Coronary artery (tissue), 2 donors: ENCODE measurements at regions not wholly inside any gene's neighbourhood (a gene's known extent, or its start where the extent isn't known, plus 50 kb on each side); places are given as distances from the start of the nearest gene placed in this dataset.

Source experiments
- DNase-seq: peaks from one replicate; pipeline ENCODE4 v3.0.0-alpha.2; 2017; ENCODE audit warnings: low spot score
- H3K27ac ChIP-seq, 2 donors: fragments of 200-600 bp; sonication (generic); one replicate each; pipeline ENCODE4 v1.5.1; 2016 to 2019
- H3K4me3 ChIP-seq: fragments of 200-600 bp; sonication (generic); 2 replicates; pipeline ENCODE4 v1.5.1; 2016; ENCODE audit warnings: mild to moderate bottlenecking, moderate library complexity
- CTCF ChIP-seq: fragments of 200-600 bp; sonication (generic); IDR thresholded peaks from one replicate; pipeline ENCODE4 v1.5.1; 2019; ENCODE audit warnings: antibody characterized with exemption

GRCh38 chr5:86439593-86440110, 178.1 kb upstream of the COX7C start:
- H3K27ac ChIP-seq, result no peak overlapping the region
- no peak for TF ChIP-seq CTCF
- no peak for DNase-seq
- H3K4me3 ChIP-seq, result no peak overlapping the region

GRCh38 chr5:86442036-86442745, 175.6 kb upstream of the COX7C start:
- no peak overlapping the region for H3K27ac ChIP-seq
- TF ChIP-seq CTCF, result no peak
- DNase-seq, result no peak

GRCh38 chr5:86447362-86447761, 170.4 kb upstream of the COX7C start:
- TF ChIP-seq CTCF, result no peak
- DNase-seq, result no peak
- H3K27ac ChIP-seq, result no peak overlapping the region
- no peak overlapping the region for H3K4me3 ChIP-seq

More at GRCh38 chr5:86442036-86442745, 175.6 kb upstream of the COX7C start:
- no peak overlapping the region for H3K4me3 ChIP-seq

- Histone ChIP-seq H3K27ac (no peak overlapping the region), H3K4me3 (no peak overlapping the region)
- no peak for TF ChIP-seq CTCF
- DNase-seq, result no peak
Measured at GRCh38 chr5:86452251-86452650, 165.5 kb upstream of the COX7C start.

- no peak for TF ChIP-seq CTCF
- no peak for DNase-seq
- H3K4me3 ChIP-seq, result peak overlapping the region; percentile 14
- H3K27ac ChIP-seq, result no peak overlapping the region
Measured at GRCh38 chr5:86460519-86460918, 157.2 kb upstream of the COX7C start.

- Histone ChIP-seq H3K4me3 (peak overlapping the region; percentile 14), H3K27ac (no peak overlapping the region)
- TF ChIP-seq CTCF, result no peak
- no peak for DNase-seq
Measured at GRCh38 chr5:86461169-86461956, 156.4 kb upstream of the COX7C start.

- TF ChIP-seq CTCF, result no peak
Measured at GRCh38 chr5:86463339-86463738, 154.4 kb upstream of the COX7C start.

More at GRCh38 chr5:86463339-86463738, 154.4 kb upstream of the COX7C start:
- DNase-seq, result no peak
- H3K27ac ChIP-seq, result no peak overlapping the region
- no peak overlapping the region for H3K4me3 ChIP-seq
